ENCODE measurements at regions not wholly inside any gene's neighbourhood (a gene's known extent, or its start where the extent isn't known, plus 50 kb on each side); places are given as distances from the start of the nearest gene placed in this dataset.

DNA sequence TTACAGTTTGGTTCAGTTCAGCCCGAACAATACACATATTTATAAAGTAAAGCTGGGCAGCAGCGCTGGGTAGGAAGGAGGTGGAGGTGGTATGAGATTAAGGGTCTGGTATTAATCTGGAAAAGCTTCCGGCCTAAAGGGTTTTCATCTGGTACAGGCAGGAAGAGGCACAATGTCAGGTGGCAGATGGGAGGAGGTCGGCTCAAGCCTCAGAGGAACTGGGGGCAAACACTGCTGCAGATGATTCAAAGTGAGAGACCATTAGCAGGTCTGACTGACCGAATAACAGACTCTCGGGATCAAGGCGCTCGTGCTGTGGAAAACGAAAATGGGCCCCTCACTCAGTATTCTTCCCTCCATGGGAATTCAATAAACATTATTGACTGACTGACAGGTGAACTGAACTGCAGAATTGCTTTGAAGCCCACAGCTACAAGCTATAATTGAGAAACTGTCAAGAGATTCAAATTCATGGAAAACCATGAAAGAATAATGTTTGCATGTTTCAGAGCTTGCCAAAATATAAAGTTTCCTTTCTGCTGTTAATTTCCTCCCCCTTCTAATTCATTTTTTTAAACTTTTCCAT, 75.3 kb downstream of the TMEM167A start:
- DNase-seq (no peak), ATAC-seq (no peak)
- intact Hi-C loops (cut with DNase I) = no loop called here
- WGBS, 2 donors = 75 to 92% methylated on average over 9 of the region's 9 CpGs
- Histone ChIP-seq H3K27me3 (no peaks in the 10 kb centered on the region), H3K27ac (no peak overlapping the region), H3K9me3 (no peaks in the 10 kb centered on the region), H3K4me1 (peaks cover 10% of the 10 kb centered on the region), H3K36me3 (replicated peaks in 1 of 2; ENCODE audit: insufficient read depth in 1 of 2, low read depth in 2 of 2) (no peaks in the 10 kb centered on the region), H3K4me3 (no peak overlapping the region)
- TF ChIP-seq, protein P1, sequence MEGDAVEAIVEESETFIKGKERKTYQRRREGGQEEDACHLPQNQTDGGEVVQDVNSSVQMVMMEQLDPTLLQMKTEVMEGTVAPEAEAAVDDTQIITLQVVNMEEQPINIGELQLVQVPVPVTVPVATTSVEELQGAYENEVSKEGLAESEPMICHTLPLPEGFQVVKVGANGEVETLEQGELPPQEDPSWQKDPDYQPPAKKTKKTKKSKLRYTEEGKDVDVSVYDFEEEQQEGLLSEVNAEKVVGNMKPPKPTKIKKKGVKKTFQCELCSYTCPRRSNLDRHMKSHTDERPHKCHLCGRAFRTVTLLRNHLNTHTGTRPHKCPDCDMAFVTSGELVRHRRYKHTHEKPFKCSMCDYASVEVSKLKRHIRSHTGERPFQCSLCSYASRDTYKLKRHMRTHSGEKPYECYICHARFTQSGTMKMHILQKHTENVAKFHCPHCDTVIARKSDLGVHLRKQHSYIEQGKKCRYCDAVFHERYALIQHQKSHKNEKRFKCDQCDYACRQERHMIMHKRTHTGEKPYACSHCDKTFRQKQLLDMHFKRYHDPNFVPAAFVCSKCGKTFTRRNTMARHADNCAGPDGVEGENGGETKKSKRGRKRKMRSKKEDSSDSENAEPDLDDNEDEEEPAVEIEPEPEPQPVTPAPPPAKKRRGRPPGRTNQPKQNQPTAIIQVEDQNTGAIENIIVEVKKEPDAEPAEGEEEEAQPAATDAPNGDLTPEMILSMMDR (IDR thresholded peaks at IDR 0.05) = no peak
- no peak for TF ChIP-seq POLR2A (IDR thresholded peaks at IDR 0.05)

DNA sequence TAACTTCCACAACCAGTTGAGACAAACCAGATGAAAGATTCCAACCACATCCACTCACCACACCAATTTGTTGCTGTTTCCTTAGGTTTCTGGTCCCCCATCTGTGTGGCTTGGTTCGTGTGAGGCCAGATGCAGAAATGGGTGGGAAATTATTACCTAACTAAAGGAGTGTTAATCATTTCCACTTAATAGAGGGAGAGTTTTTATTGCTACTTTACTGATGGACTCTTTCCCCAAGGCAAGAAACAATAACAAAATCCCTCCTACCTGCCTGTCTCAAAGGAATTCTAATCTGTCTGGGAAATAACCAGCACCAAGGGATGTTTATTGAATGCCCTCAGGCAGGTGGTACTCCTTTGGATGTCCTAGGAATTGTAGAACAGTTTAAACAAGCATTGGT, 76.3 kb downstream of the TMEM167A start:
- Histone ChIP-seq H3K9me3 (no peaks in the 10 kb centered on the region), H3K36me3 (replicated peaks in 1 of 2; ENCODE audit: insufficient read depth in 1 of 2, low read depth in 2 of 2) (no peaks in the 10 kb centered on the region), H3K27ac (no peak overlapping the region), H3K4me3 (no peak overlapping the region), H3K27me3 (no peaks in the 10 kb centered on the region), H3K4me1 (peaks cover 10% of the 10 kb centered on the region)
- ATAC-seq (no peak), DNase-seq (no peak)
- WGBS, 2 donors = 67 to 68% methylated on average over 1 of the region's 1 CpG
- TF ChIP-seq, protein P1 (IDR thresholded peaks at IDR 0.05) = no peak
- intact Hi-C loops (cut with DNase I) = no loop called here

DNA sequence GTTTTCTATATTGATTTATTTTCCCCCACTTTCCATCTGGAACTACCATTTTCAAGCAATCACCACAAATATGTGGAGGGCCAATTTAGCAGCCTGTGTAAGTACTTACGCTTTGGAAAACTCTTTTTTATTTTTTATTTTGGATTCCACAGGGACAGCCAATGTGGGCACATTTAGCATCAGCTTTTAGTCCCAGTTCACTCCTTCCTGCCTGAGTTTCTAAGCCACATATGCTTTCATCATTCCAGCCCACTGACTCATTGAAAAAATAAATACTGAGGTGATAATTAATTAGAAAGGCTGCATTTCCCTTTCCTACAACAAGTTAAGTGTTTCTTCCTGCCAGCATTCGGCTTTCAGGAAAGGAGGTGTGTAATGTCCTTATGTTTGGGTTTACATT, 76.8 kb downstream of the TMEM167A start:
- TF ChIP-seq POLR2A (IDR thresholded peaks at IDR 0.05) = no peak
- TF ChIP-seq, protein P1 (IDR thresholded peaks at IDR 0.05) = no peak
- intact Hi-C loops (cut with DNase I) = no loop called here
- 51 to 53% methylated on average over 2 of the region's 2 CpGs for WGBS, 2 donors
- no peak overlapping the region for H3K4me3 ChIP-seq
- DNase-seq (no peak), ATAC-seq (peak; percentile 50)
- no peaks in the 10 kb centered on the region for H3K27me3 ChIP-seq
- no peaks in the 10 kb centered on the region for H3K36me3 ChIP-seq (replicated peaks in 1 of 2; ENCODE audit: insufficient read depth in 1 of 2, low read depth in 2 of 2)
- H3K27ac ChIP-seq = no peak overlapping the region
- no peaks in the 10 kb centered on the region for H3K9me3 ChIP-seq
- H3K4me1 ChIP-seq = peaks cover 10% of the 10 kb centered on the region

DNA sequence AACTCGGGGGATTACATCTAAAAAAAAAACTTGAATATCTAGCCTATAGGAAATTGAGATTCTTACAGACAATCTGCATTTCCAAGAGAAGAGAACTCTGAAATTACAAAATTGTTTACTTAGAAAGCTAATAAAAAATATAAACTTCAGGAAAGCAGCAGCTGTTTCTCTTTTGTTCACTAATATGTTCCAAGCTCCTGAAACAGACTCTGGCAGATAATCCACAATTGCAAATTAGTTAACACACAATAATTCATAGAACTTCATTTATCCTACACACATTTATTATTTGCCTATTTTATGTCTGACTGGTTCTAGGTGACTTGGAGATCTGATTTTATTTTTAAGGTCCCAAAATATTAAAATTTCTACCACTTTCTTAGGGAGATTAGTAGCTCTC, 83.8 kb downstream of the TMEM167A start:
- intact Hi-C loops (cut with DNase I) = no loop called here
- no peak for ATAC-seq
- no peak overlapping the region for H3K4me3 ChIP-seq
- H3K36me3 ChIP-seq (replicated peaks in 1 of 2; ENCODE audit: insufficient read depth in 1 of 2, low read depth in 2 of 2) = no peaks in the 10 kb centered on the region
- no peak for DNase-seq
- no peak overlapping the region for H3K27ac ChIP-seq
- WGBS, 2 donors = 45 to 59% methylated on average over 1 of the region's 1 CpG
- no peaks in the 10 kb centered on the region for H3K27me3 ChIP-seq
- H3K9me3 ChIP-seq = no peaks in the 10 kb centered on the region
- TF ChIP-seq, protein P1 (IDR thresholded peaks at IDR 0.05) = no peak
- no peak for TF ChIP-seq POLR2A (IDR thresholded peaks at IDR 0.05)
- no peaks in the 10 kb centered on the region for H3K4me1 ChIP-seq

DNA sequence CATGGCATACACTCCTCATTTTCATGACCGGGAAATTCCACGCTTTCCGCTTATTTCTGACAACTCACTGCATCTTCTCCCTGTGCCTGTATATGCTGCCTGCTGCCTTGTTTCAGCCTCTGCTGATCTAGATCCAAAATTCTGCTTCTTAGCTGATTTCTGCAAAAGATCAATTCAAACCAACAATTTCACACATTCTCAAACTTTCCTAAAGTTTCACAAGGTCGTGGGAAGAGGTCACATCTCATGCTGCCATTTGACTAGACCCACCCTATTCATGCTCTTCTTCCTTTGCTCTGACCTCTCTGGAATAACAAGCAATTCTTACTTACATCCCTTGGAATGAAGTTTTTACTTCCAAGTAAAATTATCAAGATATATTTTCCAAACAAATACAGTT, 84.5 kb downstream of the TMEM167A start:
- H3K4me1 ChIP-seq = no peaks in the 10 kb centered on the region
- TF ChIP-seq, protein P1 (IDR thresholded peaks at IDR 0.05) = no peak
- no peak for TF ChIP-seq POLR2A (IDR thresholded peaks at IDR 0.05)
- no peak for ATAC-seq
- WGBS, 2 donors = 68 to 79% methylated on average over 4 of the region's 4 CpGs
- intact Hi-C loops (cut with DNase I) = no loop called here
- H3K27ac ChIP-seq = no peak overlapping the region
- H3K27me3 ChIP-seq = no peaks in the 10 kb centered on the region
- no peak overlapping the region for H3K4me3 ChIP-seq
- DNase-seq = no peak
- no peaks in the 10 kb centered on the region for H3K36me3 ChIP-seq (replicated peaks in 1 of 2; ENCODE audit: insufficient read depth in 1 of 2, low read depth in 2 of 2)
- H3K9me3 ChIP-seq = no peaks in the 10 kb centered on the region

Measured in body of pancreas (tissue), 4 donors.